Adrenal gland (tissue), 5 donors: ENCODE measurements at regions not wholly inside any gene's neighbourhood (a gene's known extent, or its start where the extent isn't known, plus 50 kb on each side); places are given as distances from the start of the nearest gene placed in this dataset.

Experiments used
- POLR2A ChIP-seq, 2 donors: fragments of 450-650 bp; IDR thresholded peaks; one replicate each; pipeline ENCODE4 v1.6.1; 2017; ENCODE audit warnings: antibody characterized with exemption in 2 of 2, mild to moderate bottlenecking in 2 of 2, moderate library complexity in 1 of 2
- TF ChIP-seq, protein P1 (sequence below), 6 experiments: fragments of 450-650 bp in 4 of 6; fragments of 200-600 bp in 2 of 6; sonication (generic) in 1 of 6; IDR thresholded peaks; 1 replicate in 5 of 6; 2 replicates in 1 of 6; pipeline versions ENCODE4 v1.5.1 to v1.8.0; 2016 to 2021; ENCODE audit warnings: antibody characterized with exemption in 6 of 6, mild to moderate bottlenecking in 2 of 6, moderate library complexity in 1 of 6
- donor health status: DM: no; HTN: no; CAD: no.

GRCh38 chr5:56421246-56422075 lies 188.3 kb upstream of the ANKRD55 start:
- TF ChIP-seq, protein P1, sequence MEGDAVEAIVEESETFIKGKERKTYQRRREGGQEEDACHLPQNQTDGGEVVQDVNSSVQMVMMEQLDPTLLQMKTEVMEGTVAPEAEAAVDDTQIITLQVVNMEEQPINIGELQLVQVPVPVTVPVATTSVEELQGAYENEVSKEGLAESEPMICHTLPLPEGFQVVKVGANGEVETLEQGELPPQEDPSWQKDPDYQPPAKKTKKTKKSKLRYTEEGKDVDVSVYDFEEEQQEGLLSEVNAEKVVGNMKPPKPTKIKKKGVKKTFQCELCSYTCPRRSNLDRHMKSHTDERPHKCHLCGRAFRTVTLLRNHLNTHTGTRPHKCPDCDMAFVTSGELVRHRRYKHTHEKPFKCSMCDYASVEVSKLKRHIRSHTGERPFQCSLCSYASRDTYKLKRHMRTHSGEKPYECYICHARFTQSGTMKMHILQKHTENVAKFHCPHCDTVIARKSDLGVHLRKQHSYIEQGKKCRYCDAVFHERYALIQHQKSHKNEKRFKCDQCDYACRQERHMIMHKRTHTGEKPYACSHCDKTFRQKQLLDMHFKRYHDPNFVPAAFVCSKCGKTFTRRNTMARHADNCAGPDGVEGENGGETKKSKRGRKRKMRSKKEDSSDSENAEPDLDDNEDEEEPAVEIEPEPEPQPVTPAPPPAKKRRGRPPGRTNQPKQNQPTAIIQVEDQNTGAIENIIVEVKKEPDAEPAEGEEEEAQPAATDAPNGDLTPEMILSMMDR (IDR thresholded peaks at IDR 0.05): no peak
- TF ChIP-seq POLR2A (IDR thresholded peaks at IDR 0.05): no peak
